Mesothelial cell of epicardium (in vitro differentiated cells): ENCODE measurements at regions not wholly inside any gene's neighbourhood (a gene's known extent, or its start where the extent isn't known, plus 50 kb on each side); places are given as distances from the start of the nearest gene placed in this dataset.

Experiments
- DNase-seq, 2 experiments: peaks; one replicate each; pipeline ENCODE4 v3.0.0; 2021; ENCODE audit warnings: low spot score in 2 of 2; ENCODE audit not compliant: unreplicated experiment in 2 of 2
- H3K27ac Mint-ChIP-seq: 2 replicates; pipeline ENCODE4 v1.8.0; 2021; ENCODE audit warnings: mixed read lengths
- H3K27me3 Mint-ChIP-seq: 2 replicates; pipeline ENCODE4 v1.8.0; 2021; ENCODE audit warnings: low read depth, mixed read lengths
- H3K36me3 Mint-ChIP-seq: 2 replicates; pipeline ENCODE4 v1.8.0; 2021; ENCODE audit warnings: mixed read lengths
- H3K4me1 Mint-ChIP-seq: 2 replicates; pipeline ENCODE4 v1.8.0; 2021; ENCODE audit warnings: mixed read lengths
- H3K4me3 Mint-ChIP-seq: 2 replicates; pipeline ENCODE4 v1.8.0; 2021; ENCODE audit warnings: mild to moderate bottlenecking, moderate library complexity, mixed read lengths
- H3K9me3 Mint-ChIP-seq: 2 replicates; pipeline ENCODE4 v1.8.0; 2021; ENCODE audit warnings: mixed read lengths
- TF ChIP-seq, protein P1 (sequence below): fragments of 200-600 bp; sonication (generic); IDR thresholded peaks from one replicate; pipeline ENCODE4 v1.5.0; 2021; ENCODE audit warnings: antibody characterized with exemption; ENCODE audit not compliant: unreplicated experiment

DNA sequence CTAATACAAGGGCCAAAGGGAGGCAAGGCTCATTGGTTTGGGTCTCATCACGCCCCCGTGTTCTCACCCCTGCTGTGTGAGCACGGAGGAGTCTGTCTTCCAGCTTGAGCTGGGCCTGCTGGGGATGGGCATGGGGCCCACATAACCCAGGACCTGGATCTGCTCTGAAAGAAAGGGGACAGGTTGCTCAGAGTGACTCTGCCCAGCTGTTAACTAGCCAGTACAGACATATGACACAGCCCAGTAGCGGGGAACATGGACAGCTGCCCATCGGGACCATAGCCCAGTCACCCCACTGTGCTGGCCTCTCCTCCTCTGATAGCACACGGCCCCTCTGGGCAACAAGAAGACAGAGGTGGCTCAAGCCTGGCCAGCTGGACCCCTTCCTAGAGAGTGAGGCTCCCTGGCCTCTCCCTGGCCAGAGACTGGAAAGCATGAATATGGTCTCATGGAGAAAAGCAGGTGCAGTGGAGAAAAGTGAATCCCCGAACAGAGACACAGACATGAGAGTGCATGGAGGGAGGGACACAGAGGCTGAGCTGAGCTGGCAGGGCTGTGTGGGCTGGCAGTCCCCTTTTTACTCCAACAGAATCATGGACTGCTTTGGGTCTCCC lies 973.9 kb downstream of the BRD1 start:
- no peak for DNase-seq
- H3K36me3 Mint-ChIP-seq, result no peaks in the 10 kb centered on the region
- no peak overlapping the region for H3K4me3 Mint-ChIP-seq
- peaks cover 17% of the 10 kb centered on the region for H3K9me3 Mint-ChIP-seq
- peaks cover 7% of the 10 kb centered on the region for H3K4me1 Mint-ChIP-seq
- H3K27ac Mint-ChIP-seq, result no peak overlapping the region
- TF ChIP-seq, protein P1, sequence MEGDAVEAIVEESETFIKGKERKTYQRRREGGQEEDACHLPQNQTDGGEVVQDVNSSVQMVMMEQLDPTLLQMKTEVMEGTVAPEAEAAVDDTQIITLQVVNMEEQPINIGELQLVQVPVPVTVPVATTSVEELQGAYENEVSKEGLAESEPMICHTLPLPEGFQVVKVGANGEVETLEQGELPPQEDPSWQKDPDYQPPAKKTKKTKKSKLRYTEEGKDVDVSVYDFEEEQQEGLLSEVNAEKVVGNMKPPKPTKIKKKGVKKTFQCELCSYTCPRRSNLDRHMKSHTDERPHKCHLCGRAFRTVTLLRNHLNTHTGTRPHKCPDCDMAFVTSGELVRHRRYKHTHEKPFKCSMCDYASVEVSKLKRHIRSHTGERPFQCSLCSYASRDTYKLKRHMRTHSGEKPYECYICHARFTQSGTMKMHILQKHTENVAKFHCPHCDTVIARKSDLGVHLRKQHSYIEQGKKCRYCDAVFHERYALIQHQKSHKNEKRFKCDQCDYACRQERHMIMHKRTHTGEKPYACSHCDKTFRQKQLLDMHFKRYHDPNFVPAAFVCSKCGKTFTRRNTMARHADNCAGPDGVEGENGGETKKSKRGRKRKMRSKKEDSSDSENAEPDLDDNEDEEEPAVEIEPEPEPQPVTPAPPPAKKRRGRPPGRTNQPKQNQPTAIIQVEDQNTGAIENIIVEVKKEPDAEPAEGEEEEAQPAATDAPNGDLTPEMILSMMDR, result no peak
- H3K27me3 Mint-ChIP-seq, result peaks cover 14% of the 10 kb centered on the region

DNA sequence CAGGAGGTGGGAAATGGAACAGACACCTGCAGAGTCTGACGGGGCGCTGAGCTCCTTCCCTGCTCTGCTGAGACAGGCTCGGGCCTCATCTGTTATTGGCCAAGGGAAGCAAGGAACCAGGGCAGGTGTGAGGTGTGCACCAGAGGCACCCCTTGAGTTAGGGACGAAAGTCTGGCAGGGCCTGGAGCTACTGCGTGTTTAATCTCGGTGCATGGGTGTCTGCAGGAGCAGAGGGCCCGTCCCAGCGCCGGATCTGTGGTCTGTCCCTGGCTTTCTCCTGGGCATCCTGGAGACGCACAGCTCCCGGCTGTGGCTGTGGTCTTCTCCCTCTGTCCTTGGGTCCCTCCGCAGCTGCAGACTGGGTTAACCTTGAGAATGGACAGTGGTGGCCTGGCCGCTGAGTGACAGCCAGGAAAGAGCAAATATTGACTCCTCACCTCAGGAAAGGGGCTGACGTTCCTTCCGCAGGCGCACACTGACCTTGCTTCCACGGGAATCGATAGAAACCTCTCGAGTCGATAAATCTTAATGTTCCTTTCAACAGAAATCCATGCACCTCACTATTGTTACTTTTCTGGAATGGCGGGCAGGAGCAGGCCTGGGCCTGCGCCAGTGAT lies 975.6 kb downstream of the BRD1 start:
- DNase-seq, result no peak
- Mint-ChIP-seq H3K27ac (no peak overlapping the region), H3K9me3 (peaks cover 10% of the 10 kb centered on the region), H3K4me3 (no peak overlapping the region), H3K36me3 (no peaks in the 10 kb centered on the region), H3K4me1 (peaks cover 7% of the 10 kb centered on the region), H3K27me3 (peaks cover 12% of the 10 kb centered on the region)
- TF ChIP-seq, protein P1, result no peak

DNA sequence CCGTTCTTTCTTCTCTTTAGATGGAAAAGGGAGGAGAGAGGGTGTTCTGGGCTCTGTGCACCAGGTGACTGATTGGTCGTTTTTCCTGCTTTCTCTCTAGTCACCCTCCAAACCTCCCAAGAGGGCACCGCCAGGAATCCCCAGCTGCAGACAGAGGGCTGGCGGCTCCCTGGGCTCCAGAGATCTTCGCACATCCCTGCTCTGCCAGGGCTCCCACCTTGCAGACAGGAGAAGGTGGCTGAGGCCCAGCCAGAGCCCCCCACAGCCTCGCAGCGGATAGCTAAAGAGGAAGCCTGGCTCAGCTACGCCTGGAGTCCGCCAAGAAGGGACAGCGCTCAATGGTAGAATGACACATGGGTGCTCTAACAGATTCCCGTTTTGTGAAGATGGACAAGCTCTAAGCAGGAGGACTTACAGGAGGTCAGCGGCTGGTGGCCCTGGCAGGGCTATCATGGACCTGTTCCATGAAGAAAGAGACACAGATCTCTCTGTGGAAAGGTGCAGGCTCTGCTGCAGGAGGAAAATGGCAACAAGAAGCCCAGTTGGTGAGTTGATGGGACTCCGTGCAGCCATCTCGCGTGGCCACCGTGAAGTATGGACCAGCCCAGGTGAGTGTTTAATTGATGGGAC lies 976.9 kb downstream of the BRD1 start:
- Mint-ChIP-seq H3K36me3 (no peaks in the 10 kb centered on the region), H3K4me3 (no peak overlapping the region), H3K4me1 (peaks cover 7% of the 10 kb centered on the region), H3K9me3 (peaks cover 6% of the 10 kb centered on the region), H3K27me3 (peaks cover 12% of the 10 kb centered on the region), H3K27ac (no peak overlapping the region)
- TF ChIP-seq, protein P1, result no peak
- DNase-seq, result no peak

DNA sequence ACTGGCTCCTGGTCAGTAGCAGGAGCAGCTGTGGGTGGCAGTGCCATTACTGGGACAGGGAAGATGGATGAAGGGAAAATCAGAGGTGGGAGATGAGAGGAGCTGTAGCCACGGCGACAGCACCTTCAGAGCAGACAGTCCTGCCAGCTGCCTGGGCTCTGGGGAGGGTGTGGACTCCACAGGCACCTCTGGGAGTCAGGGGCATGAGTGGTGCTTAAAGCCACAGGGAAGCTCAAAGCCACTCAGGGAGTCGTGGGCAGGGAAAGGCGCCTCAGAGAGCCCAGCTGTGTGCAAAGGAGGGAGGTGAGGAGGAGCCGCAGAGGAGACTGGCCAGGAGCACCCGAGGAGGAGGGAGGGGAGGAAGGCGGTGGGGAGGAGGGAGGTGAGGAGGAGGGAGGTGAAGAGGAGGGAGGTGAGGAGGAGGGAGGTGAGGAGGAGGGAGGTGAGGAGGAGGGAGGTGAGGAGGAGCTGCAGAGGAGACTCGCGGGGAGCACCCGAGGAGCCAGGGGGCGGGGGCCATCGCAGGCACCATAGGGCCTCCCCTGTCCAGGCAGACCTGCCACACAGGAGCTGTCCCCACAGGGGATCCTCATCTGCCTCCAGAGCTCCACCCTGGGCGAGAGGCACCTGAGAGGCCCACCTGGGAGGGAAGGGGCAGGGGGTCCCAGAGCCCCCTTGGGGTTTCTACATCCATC lies 977.6 kb downstream of the BRD1 start:
- peaks cover 12% of the 10 kb centered on the region for H3K27me3 Mint-ChIP-seq
- H3K4me1 Mint-ChIP-seq, result peaks cover 7% of the 10 kb centered on the region
- no peak overlapping the region for H3K4me3 Mint-ChIP-seq
- no peaks in the 10 kb centered on the region for H3K36me3 Mint-ChIP-seq
- TF ChIP-seq, protein P1, result no peak
- no peak for DNase-seq
- peaks cover 2% of the 10 kb centered on the region for H3K9me3 Mint-ChIP-seq
- no peak overlapping the region for H3K27ac Mint-ChIP-seq

DNA sequence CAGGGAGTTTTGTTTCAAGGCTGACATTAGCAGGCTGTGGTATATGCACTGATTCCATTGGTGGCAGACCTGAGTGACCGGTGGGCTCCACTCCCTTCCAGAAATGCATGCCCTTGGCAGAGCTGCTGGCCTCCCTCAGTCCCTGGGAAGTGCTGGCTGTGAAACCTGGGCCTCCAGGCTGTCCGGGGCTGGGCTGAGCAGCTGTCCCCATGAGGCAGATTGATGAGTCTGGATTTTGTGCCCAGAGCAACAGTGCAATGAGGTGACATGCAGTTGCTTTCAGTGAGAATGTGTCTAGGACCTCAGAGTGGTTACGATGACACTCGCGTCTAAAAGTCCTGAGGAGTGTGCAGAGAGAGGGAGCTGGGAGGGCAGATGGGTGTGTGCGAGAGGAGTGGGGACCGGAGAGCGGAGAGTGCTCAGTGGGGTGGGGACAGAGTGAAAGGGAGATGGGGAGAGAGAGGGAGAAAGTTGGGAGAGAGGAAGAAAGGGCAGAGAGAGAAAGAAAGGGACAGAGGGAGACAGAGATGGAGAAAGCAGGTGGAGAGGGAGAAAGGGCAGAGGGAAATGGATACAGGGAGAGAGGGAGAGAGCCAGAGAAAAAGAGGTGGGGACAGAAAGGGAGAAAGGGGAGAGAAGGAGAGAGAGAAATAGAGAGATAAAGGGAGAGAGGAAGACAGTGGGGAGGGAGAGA lies 978.3 kb downstream of the BRD1 start:
- Mint-ChIP-seq H3K36me3 (no peaks in the 10 kb centered on the region), H3K4me3 (no peak overlapping the region), H3K9me3 (no peaks in the 10 kb centered on the region), H3K27me3 (peaks cover 17% of the 10 kb centered on the region), H3K4me1 (peaks cover 7% of the 10 kb centered on the region), H3K27ac (no peak overlapping the region)
- no peak for DNase-seq
- TF ChIP-seq, protein P1, result no peak
